ENCODE measurements at regions not wholly inside any gene's neighbourhood (a gene's known extent, or its start where the extent isn't known, plus 50 kb on each side); places are given as distances from the start of the nearest gene placed in this dataset.
"Not testable (repeated sequence)": the region's sequence is repeated elsewhere in the genome, so short reads cannot be mapped to it uniquely, and the experiment has no call there.

DNA sequence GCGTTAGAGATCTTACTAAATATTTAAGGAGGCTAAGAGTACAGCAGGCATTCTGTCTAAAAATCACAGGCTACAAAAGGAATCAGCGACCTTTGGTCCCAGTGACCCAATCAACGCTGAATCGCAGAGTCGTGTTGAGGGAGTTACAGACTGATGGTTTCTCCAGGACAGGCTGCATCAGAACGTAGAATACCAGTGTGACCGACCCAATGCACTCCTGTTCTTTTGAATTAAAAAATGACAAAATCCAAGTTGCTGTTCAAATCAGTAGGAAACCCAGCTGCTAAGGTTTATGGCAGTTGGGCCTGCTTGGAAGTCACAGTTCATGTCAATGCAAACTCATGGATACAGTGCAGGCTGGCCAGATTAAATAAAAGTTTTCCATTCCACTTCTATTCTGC, 155.8 kb upstream of the AFDN start:
- no peaks in the 10 kb centered on the region for H3K79me1 ChIP-seq (ENCODE audit: low read depth in 1 of 2, low read length in 2 of 2)
- no peak overlapping the region for H3K18ac ChIP-seq (ENCODE audit: low read depth, low read length)
- ATAC-seq (ENCODE audit: low read depth), result no peak
- no peak overlapping the region for H3K27ac ChIP-seq (ENCODE audit: insufficient read depth, low read length)
- BruUV-seq (replicated peaks), result no TSS peak
- H2BK5ac ChIP-seq (ENCODE audit: low read depth, low read length, poor library complexity, severe bottlenecking), result no peak overlapping the region
- H3K4me3 ChIP-seq (ENCODE audit: insufficient read depth, low read depth, low read length), result no peak overlapping the region
- no peak overlapping the region for H2AFZ ChIP-seq (replicated peaks; ENCODE audit: low read length, poor library complexity)
- H3K27me3 ChIP-seq (ENCODE audit: control insufficient read depth, insufficient read depth, low read length), result no peaks in the 10 kb centered on the region
- no peaks in the 10 kb centered on the region for H3K9me1 ChIP-seq (ENCODE audit: insufficient read depth, low read length)
- no peak overlapping the region for H2AK9ac ChIP-seq (replicated peaks; ENCODE audit: low read depth, low read length, poor library complexity)
- no peak for DNase-seq
- H2BK20ac ChIP-seq (ENCODE audit: low read depth, low read length), result no peak overlapping the region
- ChIA-PET CTCF (no interaction called here), POLR2A (ENCODE audit: unreplicated experiment) (no interaction called here)
- 79% methylated on average over 6 of the region's 7 CpGs; no CpG with 5 or more reads in 1 of the 2 experiments for WGBS, 2 experiments (ENCODE audit: extremely low coverage in 2 of 2, insufficient read length in 1 of 2)
- no peak overlapping the region for H3K4me2 ChIP-seq (ENCODE audit: low read depth, low read length)
- no peak overlapping the region for H2BK15ac ChIP-seq (ENCODE audit: low read depth, low read length)
- H4K20me1 ChIP-seq (ENCODE audit: insufficient read depth, low read length), result no peaks in the 10 kb centered on the region
- H2BK120ac ChIP-seq (ENCODE audit: low read depth, low read length), result no peak overlapping the region
- H3K9ac ChIP-seq (ENCODE audit: low read depth, low read length), result no peak overlapping the region
- no peak overlapping the region for H3K23ac ChIP-seq (ENCODE audit: low read depth, low read length)
- H4K5ac ChIP-seq (ENCODE audit: low read depth, low read length), result no peak overlapping the region
- peaks cover 66% of the 10 kb centered on the region for H3K9me3 ChIP-seq (ENCODE audit: control insufficient read depth, insufficient read depth, low read length)
- no peak overlapping the region for H4K91ac ChIP-seq (ENCODE audit: insufficient read depth, low read depth, low read length)
- TF ChIP-seq SMC3 (IDR thresholded peaks at IDR 0.05; ENCODE audit: low read depth, low read length) (no peak), POLR2A (IDR thresholded peaks at IDR 0.05; ENCODE audit: low read depth, low read length) (no peak), NFE2L2 (IDR thresholded peaks at IDR 0.05; ENCODE audit: low read depth, low read length) (no peak), CHD1 (IDR thresholded peaks at IDR 0.05; ENCODE audit: low read depth, low read length) (no peak)
- no peak overlapping the region for H3K56ac ChIP-seq (ENCODE audit: extremely low read depth, insufficient read depth, low read length)
- dilution Hi-C loops (cut with HindIII; ENCODE audit: low sequenced_read_pairs, unreplicated experiment) (no loop called here), intact Hi-C loops (cut with micrococcal nuclease) (no loop called here), in situ Hi-C loops (cut with MboI; ENCODE audit: low sequenced_read_pairs) (no loop called here)
- no peak overlapping the region for H3K14ac ChIP-seq (replicated peaks; ENCODE audit: low read depth, low read length)
- H3K36me3 ChIP-seq (ENCODE audit: control insufficient read depth, insufficient read depth, low read length), result no peaks in the 10 kb centered on the region
- no peak overlapping the region for H2AK5ac ChIP-seq (ENCODE audit: low read depth, low read length)
- no peaks in the 10 kb centered on the region for H3K4me1 ChIP-seq (ENCODE audit: control insufficient read depth, insufficient read depth, low read length)
- H4K8ac ChIP-seq (ENCODE audit: low read depth in 2 of 2, low read length in 2 of 2), result no peak overlapping the region
- no peak overlapping the region for H3K4ac ChIP-seq (ENCODE audit: low read depth, low read length)

DNA sequence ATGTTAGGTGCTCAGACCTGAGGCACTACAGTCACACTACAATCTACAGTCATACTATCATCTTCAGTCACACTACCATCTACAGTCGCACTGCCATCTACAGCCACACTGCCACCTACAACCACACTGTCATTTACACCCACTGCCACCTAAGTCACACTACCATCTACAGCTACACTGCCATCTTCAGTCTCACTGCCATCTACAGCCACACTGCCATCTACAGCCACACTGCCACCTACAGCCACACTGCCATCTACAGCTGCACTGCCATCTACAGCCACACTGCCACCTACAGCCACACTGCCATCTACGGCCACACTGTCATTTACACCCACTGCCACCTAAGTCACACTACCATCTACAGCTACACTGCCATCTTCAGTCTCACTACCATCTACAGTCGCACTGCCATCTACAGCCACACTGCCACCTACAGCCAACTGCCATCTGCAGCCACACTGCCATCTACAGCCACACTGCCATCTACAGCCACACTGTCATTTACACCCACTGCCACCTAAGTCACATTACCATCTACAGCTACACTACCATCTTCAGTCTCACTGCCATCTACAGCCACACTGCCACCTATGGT, 155.2 kb upstream of the AFDN start:
- H3K23ac ChIP-seq (ENCODE audit: low read depth, low read length); H4K8ac ChIP-seq (ENCODE audit: low read depth in 2 of 2, low read length in 2 of 2); H2AFZ ChIP-seq (replicated peaks; ENCODE audit: low read length, poor library complexity); H3K18ac ChIP-seq (ENCODE audit: low read depth, low read length); H4K20me1 ChIP-seq (ENCODE audit: insufficient read depth, low read length); H3K4me2 ChIP-seq (ENCODE audit: low read depth, low read length); H4K91ac ChIP-seq (ENCODE audit: insufficient read depth, low read depth, low read length); H3K4me3 ChIP-seq (ENCODE audit: insufficient read depth, low read depth, low read length); H2BK15ac ChIP-seq (ENCODE audit: low read depth, low read length); BruUV-seq (replicated peaks); H3K27me3 ChIP-seq (ENCODE audit: control insufficient read depth, insufficient read depth, low read length); H3K4me1 ChIP-seq (ENCODE audit: control insufficient read depth, insufficient read depth, low read length); H3K56ac ChIP-seq (ENCODE audit: extremely low read depth, insufficient read depth, low read length); in situ Hi-C loops (cut with MboI; ENCODE audit: low sequenced_read_pairs); H3K9ac ChIP-seq (ENCODE audit: low read depth, low read length); H3K27ac ChIP-seq (ENCODE audit: insufficient read depth, low read length); ATAC-seq (ENCODE audit: low read depth); intact Hi-C loops (cut with micrococcal nuclease); H2BK5ac ChIP-seq (ENCODE audit: low read depth, low read length, poor library complexity, severe bottlenecking); dilution Hi-C loops (cut with HindIII; ENCODE audit: low sequenced_read_pairs, unreplicated experiment); H2AK5ac ChIP-seq (ENCODE audit: low read depth, low read length); H3K14ac ChIP-seq (replicated peaks; ENCODE audit: low read depth, low read length); H2BK120ac ChIP-seq (ENCODE audit: low read depth, low read length); H3K9me1 ChIP-seq (ENCODE audit: insufficient read depth, low read length); CTCF ChIA-PET; H2AK9ac ChIP-seq (replicated peaks; ENCODE audit: low read depth, low read length, poor library complexity); H3K36me3 ChIP-seq (ENCODE audit: control insufficient read depth, insufficient read depth, low read length); H3K79me1 ChIP-seq (ENCODE audit: low read depth in 1 of 2, low read length in 2 of 2); DNase-seq; H4K5ac ChIP-seq (ENCODE audit: low read depth, low read length); H3K4ac ChIP-seq (ENCODE audit: low read depth, low read length); POLR2A ChIA-PET (ENCODE audit: unreplicated experiment); H2BK20ac ChIP-seq (ENCODE audit: low read depth, low read length): not testable (repeated sequence)
- peaks cover 65% of the 10 kb centered on the region for H3K9me3 ChIP-seq (ENCODE audit: control insufficient read depth, insufficient read depth, low read length)
- WGBS, 2 experiments (ENCODE audit: extremely low coverage in 2 of 2, insufficient read length in 1 of 2), result 73% methylated on average over 2 of the region's 3 CpGs; no CpG with 5 or more reads in 1 of the 2 experiments

All from IMR-90 (cell line).